Right atrium auricular region (tissue), 2 donors: ENCODE measurements at regions not wholly inside any gene's neighbourhood (a gene's known extent, or its start where the extent isn't known, plus 50 kb on each side); places are given as distances from the start of the nearest gene placed in this dataset.
"Not testable (repeated sequence)": the region's sequence is repeated elsewhere in the genome, so short reads cannot be mapped to it uniquely, and the experiment has no call there.

Experiments used
- DNase-seq: peaks from one replicate; pipeline ENCODE4 v3.0.0-alpha.2; 2019; ENCODE audit warnings: low spot score
- H3K27ac ChIP-seq, 2 donors: fragments of 200-600 bp; sonication (generic); 1 replicate in 1 of 2; 2 replicates in 1 of 2; pipeline ENCODE4 v1.5.1; 2016 to 2019
- H3K27me3 ChIP-seq, 2 donors: fragments of 200-600 bp; sonication (generic); one replicate each; pipeline versions ENCODE4 v1.5.1 to v1.6.0; 2017 to 2019
- H3K36me3 ChIP-seq: fragments of 200-600 bp; sonication (generic); one replicate; pipeline ENCODE4 v1.5.1; 2016
- H3K4me1 ChIP-seq, 2 donors: fragments of 200-600 bp; sonication (generic); one replicate each; pipeline versions ENCODE4 v1.5.1 to v1.6.0; 2017 to 2019
- H3K4me3 ChIP-seq, 2 donors: fragments of 200-600 bp; sonication (generic); 1 replicate in 1 of 2; 2 replicates in 1 of 2; pipeline ENCODE4 v1.5.1; 2017 to 2019; ENCODE audit warnings: mild to moderate bottlenecking in 1 of 2, moderate library complexity in 1 of 2
- H3K9me3 ChIP-seq, 2 donors: fragments of 200-600 bp; sonication (generic); one replicate each; pipeline ENCODE4 v1.5.1; 2019

- H3K4me1 ChIP-seq, H3K36me3 ChIP-seq, H3K9me3 ChIP-seq, H3K27me3 ChIP-seq, H3K4me3 ChIP-seq, H3K27ac ChIP-seq, DNase-seq: not testable (repeated sequence)
Measured at GRCh38 chr9:62848258-62848657, 1658.4 kb downstream of the SPATA31A7 start.

GRCh38 chr9:62849991-62850390, 1660.2 kb downstream of the SPATA31A7 start:
- not testable (repeated sequence) for H3K27ac ChIP-seq, H3K27me3 ChIP-seq, H3K4me3 ChIP-seq, H3K4me1 ChIP-seq, H3K36me3 ChIP-seq, H3K9me3 ChIP-seq, DNase-seq

GRCh38 chr9:62857280-62857679, 1667.4 kb downstream of the SPATA31A7 start:
- H3K27ac ChIP-seq, H3K36me3 ChIP-seq, H3K9me3 ChIP-seq, H3K27me3 ChIP-seq, H3K4me3 ChIP-seq, DNase-seq, H3K4me1 ChIP-seq: not testable (repeated sequence)

- DNase-seq, H3K9me3 ChIP-seq, H3K27ac ChIP-seq, H3K4me1 ChIP-seq, H3K27me3 ChIP-seq, H3K4me3 ChIP-seq, H3K36me3 ChIP-seq: not testable (repeated sequence)
Measured at GRCh38 chr9:62858240-62858639, 1668.4 kb downstream of the SPATA31A7 start.

GRCh38 chr9:62860939-62861860, 1671.4 kb downstream of the SPATA31A7 start:
- not testable (repeated sequence) for DNase-seq, H3K4me1 ChIP-seq, H3K9me3 ChIP-seq, H3K4me3 ChIP-seq, H3K27ac ChIP-seq, H3K36me3 ChIP-seq, H3K27me3 ChIP-seq

GRCh38 chr9:62862180-62862579, 1672.3 kb downstream of the SPATA31A7 start:
- not testable (repeated sequence) for H3K4me1 ChIP-seq, H3K27ac ChIP-seq, H3K27me3 ChIP-seq, H3K36me3 ChIP-seq, H3K9me3 ChIP-seq, H3K4me3 ChIP-seq, DNase-seq

- H3K4me3 ChIP-seq, H3K36me3 ChIP-seq, DNase-seq, H3K4me1 ChIP-seq, H3K9me3 ChIP-seq, H3K27me3 ChIP-seq, H3K27ac ChIP-seq: not testable (repeated sequence)
Measured at GRCh38 chr9:62863319-62863718, 1673.5 kb downstream of the SPATA31A7 start.

- not testable (repeated sequence) for H3K4me1 ChIP-seq, H3K9me3 ChIP-seq, H3K27me3 ChIP-seq, H3K36me3 ChIP-seq, DNase-seq, H3K27ac ChIP-seq, H3K4me3 ChIP-seq
Measured at GRCh38 chr9:62863867-62864266, 1674.0 kb downstream of the SPATA31A7 start.

GRCh38 chr9:62864481-62865469, 1674.9 kb downstream of the SPATA31A7 start:
- H3K27me3 ChIP-seq, DNase-seq, H3K4me1 ChIP-seq, H3K36me3 ChIP-seq, H3K9me3 ChIP-seq, H3K27ac ChIP-seq: not testable (repeated sequence)
- peak overlapping the region; percentile 17 to 43 for H3K4me3 ChIP-seq

GRCh38 chr9:62869061-62869460, 1679.2 kb downstream of the SPATA31A7 start:
- not testable (repeated sequence) for H3K27me3 ChIP-seq, H3K36me3 ChIP-seq, H3K4me3 ChIP-seq, DNase-seq, H3K9me3 ChIP-seq, H3K27ac ChIP-seq, H3K4me1 ChIP-seq

- H3K4me3 ChIP-seq, H3K27me3 ChIP-seq, H3K4me1 ChIP-seq, H3K9me3 ChIP-seq, H3K36me3 ChIP-seq, H3K27ac ChIP-seq, DNase-seq: not testable (repeated sequence)
Measured at GRCh38 chr9:62871765-62872164, 1681.9 kb downstream of the SPATA31A7 start.

GRCh38 chr9:62874213-62874612, 1684.4 kb downstream of the SPATA31A7 start:
- H3K36me3 ChIP-seq, H3K27ac ChIP-seq, H3K4me1 ChIP-seq, H3K27me3 ChIP-seq, H3K9me3 ChIP-seq, DNase-seq, H3K4me3 ChIP-seq: not testable (repeated sequence)

GRCh38 chr9:62874745-62875599, 1685.1 kb downstream of the SPATA31A7 start:
- not testable (repeated sequence) for H3K4me1 ChIP-seq, H3K9me3 ChIP-seq, DNase-seq, H3K27me3 ChIP-seq, H3K36me3 ChIP-seq, H3K4me3 ChIP-seq, H3K27ac ChIP-seq

GRCh38 chr9:62877552-62877951, 1687.7 kb downstream of the SPATA31A7 start:
- not testable (repeated sequence) for DNase-seq, H3K27me3 ChIP-seq, H3K4me3 ChIP-seq, H3K36me3 ChIP-seq, H3K4me1 ChIP-seq, H3K27ac ChIP-seq, H3K9me3 ChIP-seq
